Parathyroid adenoma (tissue), 2 donors: ENCODE measurements at regions not wholly inside any gene's neighbourhood (a gene's known extent, or its start where the extent isn't known, plus 50 kb on each side); places are given as distances from the start of the nearest gene placed in this dataset.
A peak's percentile ranks its signal among the peaks of the same experiment; 100 is the strongest.

Experiments used
- H2AFZ ChIP-seq: fragments of 300-600 bp; sonication (generic); one replicate; pipeline ENCODE4 v1.7.0; 2017; ENCODE audit warnings: antibody characterized with exemption, mild to moderate bottlenecking
- H3K27ac ChIP-seq: fragments of 300-600 bp; sonication (generic); one replicate; pipeline ENCODE4 v1.7.0; 2017
- H3K27me3 ChIP-seq: fragments of 300-600 bp; sonication (generic); one replicate; pipeline ENCODE4 v1.7.0; 2017; ENCODE audit warnings: low read length; ENCODE audit not compliant: control insufficient read depth, insufficient read depth
- H3K36me3 ChIP-seq: fragments of 300-600 bp; sonication (generic); one replicate; pipeline ENCODE4 v1.7.0; 2017; ENCODE audit warnings: low read length; ENCODE audit not compliant: control insufficient read depth, insufficient read depth
- H3K4me1 ChIP-seq: fragments of 300-600 bp; sonication (generic); one replicate; pipeline ENCODE4 v1.7.0; 2017; ENCODE audit warnings: control low read depth
- H3K4me2 ChIP-seq: fragments of 300-600 bp; sonication (generic); one replicate; pipeline ENCODE4 v1.7.0; 2017; ENCODE audit warnings: low read length
- H3K4me3 ChIP-seq: fragments of 300-600 bp; sonication (generic); one replicate; pipeline ENCODE4 v1.7.0; 2017; ENCODE audit warnings: low read depth, low read length
- H3K79me2 ChIP-seq: fragments of 300-600 bp; sonication (generic); one replicate; pipeline ENCODE4 v1.7.0; 2017; ENCODE audit warnings: control low read depth
- H3K9ac ChIP-seq: fragments of 300-600 bp; sonication (generic); one replicate; pipeline ENCODE4 v1.7.0; 2017; ENCODE audit warnings: mild to moderate bottlenecking
- H3K9me3 ChIP-seq: fragments of 300-600 bp; sonication (generic); one replicate; pipeline ENCODE4 v1.7.0; 2017; ENCODE audit warnings: low read length; ENCODE audit not compliant: control insufficient read depth
- TF ChIP-seq, protein P1 (sequence below): fragments of 300-600 bp; sonication (generic); IDR thresholded peaks from one replicate; pipeline ENCODE4 v1.7.0; 2017; ENCODE audit warnings: antibody characterized with exemption, mild to moderate bottlenecking
- donor health status: primary hyperparathyroidism.

DNA sequence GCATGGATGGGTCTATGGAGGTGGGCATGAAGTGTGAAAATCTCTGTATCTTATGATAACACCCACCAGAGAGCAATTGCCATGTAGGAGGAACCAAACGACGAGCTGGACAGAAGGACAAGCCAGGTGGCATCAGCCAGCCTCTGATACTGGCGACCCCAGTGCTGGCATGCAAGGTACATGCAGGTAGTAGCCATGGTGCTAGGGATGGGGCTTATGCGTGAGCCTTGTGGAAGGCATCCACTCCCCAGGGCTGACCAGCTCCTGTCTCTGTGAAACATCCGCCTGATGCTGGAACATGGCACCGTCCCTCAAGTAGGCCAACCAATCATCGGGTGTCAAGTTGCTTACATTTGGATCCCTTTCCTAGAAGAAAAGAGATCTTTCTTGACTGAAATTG lies 412.9 kb downstream of the GADD45G start:
- Histone ChIP-seq H3K36me3 (no peaks in the 10 kb centered on the region), H3K9me3 (no peaks in the 10 kb centered on the region), H3K4me3 (no peak overlapping the region), H3K79me2 (no peaks in the 10 kb centered on the region), H3K27me3 (no peaks in the 10 kb centered on the region), H3K9ac (no peak overlapping the region), H3K4me1 (peaks cover 10% of the 10 kb centered on the region), H3K4me2 (no peak overlapping the region), H2AFZ (no peak overlapping the region), H3K27ac (no peak overlapping the region)
- TF ChIP-seq, protein P1, sequence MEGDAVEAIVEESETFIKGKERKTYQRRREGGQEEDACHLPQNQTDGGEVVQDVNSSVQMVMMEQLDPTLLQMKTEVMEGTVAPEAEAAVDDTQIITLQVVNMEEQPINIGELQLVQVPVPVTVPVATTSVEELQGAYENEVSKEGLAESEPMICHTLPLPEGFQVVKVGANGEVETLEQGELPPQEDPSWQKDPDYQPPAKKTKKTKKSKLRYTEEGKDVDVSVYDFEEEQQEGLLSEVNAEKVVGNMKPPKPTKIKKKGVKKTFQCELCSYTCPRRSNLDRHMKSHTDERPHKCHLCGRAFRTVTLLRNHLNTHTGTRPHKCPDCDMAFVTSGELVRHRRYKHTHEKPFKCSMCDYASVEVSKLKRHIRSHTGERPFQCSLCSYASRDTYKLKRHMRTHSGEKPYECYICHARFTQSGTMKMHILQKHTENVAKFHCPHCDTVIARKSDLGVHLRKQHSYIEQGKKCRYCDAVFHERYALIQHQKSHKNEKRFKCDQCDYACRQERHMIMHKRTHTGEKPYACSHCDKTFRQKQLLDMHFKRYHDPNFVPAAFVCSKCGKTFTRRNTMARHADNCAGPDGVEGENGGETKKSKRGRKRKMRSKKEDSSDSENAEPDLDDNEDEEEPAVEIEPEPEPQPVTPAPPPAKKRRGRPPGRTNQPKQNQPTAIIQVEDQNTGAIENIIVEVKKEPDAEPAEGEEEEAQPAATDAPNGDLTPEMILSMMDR = no peak

DNA sequence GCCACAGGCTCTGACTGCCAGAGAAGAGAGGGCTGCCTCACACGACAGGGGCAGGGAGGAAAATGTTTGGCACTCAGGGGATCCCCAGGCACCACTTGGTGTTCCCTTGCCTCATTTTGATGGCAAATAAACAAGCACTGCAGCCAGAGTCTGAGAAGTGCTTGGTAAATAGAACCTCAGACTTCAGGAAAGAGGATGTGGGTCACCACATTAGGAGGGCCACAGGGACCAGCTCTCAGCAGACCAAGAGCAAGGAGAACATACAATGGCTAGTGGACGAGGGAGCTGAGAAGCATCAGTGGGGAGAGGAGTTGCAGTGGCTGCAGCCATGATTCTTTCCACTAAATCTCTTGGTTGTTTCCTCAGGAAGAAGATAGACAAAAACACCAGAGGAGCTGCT lies 413.9 kb downstream of the GADD45G start:
- no peaks in the 10 kb centered on the region for H3K79me2 ChIP-seq
- H3K9me3 ChIP-seq = no peaks in the 10 kb centered on the region
- TF ChIP-seq, protein P1 = no peak
- H3K9ac ChIP-seq = no peak overlapping the region
- no peak overlapping the region for H3K27ac ChIP-seq
- no peaks in the 10 kb centered on the region for H3K36me3 ChIP-seq
- H3K27me3 ChIP-seq = no peaks in the 10 kb centered on the region
- peaks cover 10% of the 10 kb centered on the region for H3K4me1 ChIP-seq
- no peak overlapping the region for H2AFZ ChIP-seq
- no peak overlapping the region for H3K4me3 ChIP-seq
- H3K4me2 ChIP-seq = no peak overlapping the region

DNA sequence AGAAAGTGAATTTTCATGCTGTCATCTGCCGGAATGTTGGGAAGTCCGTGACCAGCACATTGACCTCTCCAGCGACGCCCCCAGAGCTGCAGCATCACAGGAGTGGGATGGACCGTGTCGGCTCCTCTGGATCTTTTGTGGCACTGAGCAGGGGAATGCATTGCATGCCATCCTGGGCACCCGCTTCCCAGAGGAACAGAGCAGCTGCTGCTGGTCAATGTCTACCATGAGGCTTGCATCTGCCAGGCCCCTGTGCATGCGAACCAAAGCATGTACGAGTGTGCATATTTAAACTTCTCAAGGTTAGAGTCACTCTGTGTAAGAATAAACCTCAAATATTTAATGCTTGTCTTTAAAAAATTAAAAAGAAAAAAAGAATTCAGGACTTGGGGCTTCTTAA lies 414.8 kb downstream of the GADD45G start:
- Histone ChIP-seq H3K9me3 (no peaks in the 10 kb centered on the region), H3K9ac (no peak overlapping the region), H3K27ac (no peak overlapping the region), H3K36me3 (no peaks in the 10 kb centered on the region), H3K79me2 (no peaks in the 10 kb centered on the region), H3K4me1 (peaks cover 10% of the 10 kb centered on the region), H3K4me2 (no peak overlapping the region), H3K27me3 (no peaks in the 10 kb centered on the region), H2AFZ (no peak overlapping the region), H3K4me3 (no peak overlapping the region)
- TF ChIP-seq, protein P1 = no peak

DNA sequence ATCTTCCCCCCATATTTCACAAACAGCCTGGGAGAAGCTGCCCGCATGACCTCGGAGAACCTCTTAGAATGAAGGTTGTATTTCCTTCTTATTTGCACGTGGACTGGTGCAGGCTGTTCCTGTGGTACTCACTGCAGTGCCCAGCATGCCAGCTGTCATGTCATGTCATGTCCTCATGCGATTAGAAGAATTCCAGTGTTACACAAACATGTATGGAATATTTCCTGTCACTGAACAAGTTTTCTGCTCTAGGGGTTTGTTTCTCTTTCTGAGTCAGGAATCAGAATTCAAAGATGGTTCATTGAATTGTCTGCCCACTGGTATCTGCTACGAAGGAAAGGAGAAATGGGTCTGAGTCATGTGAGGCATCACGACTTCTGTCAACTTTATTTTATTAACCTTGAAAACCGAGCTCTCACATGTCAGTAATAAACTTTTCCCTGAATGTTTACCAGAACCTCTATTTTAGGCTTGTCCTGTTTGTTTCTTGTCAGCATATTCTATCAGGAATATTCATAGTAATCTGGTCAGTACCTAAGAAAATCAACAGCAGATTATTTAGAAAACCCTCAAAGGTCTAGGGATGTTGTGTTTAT lies 415.6 kb downstream of the GADD45G start:
- H3K27ac ChIP-seq = peak overlapping the region; percentile 56
- TF ChIP-seq, protein P1 = no peak
- no peaks in the 10 kb centered on the region for H3K27me3 ChIP-seq
- H3K9ac ChIP-seq = no peak overlapping the region
- H2AFZ ChIP-seq = no peak overlapping the region
- H3K36me3 ChIP-seq = no peaks in the 10 kb centered on the region
- H3K4me3 ChIP-seq = no peak overlapping the region
- peaks cover 10% of the 10 kb centered on the region for H3K4me1 ChIP-seq
- H3K4me2 ChIP-seq = peak overlapping the region; percentile 1
- H3K9me3 ChIP-seq = no peaks in the 10 kb centered on the region
- no peaks in the 10 kb centered on the region for H3K79me2 ChIP-seq

DNA sequence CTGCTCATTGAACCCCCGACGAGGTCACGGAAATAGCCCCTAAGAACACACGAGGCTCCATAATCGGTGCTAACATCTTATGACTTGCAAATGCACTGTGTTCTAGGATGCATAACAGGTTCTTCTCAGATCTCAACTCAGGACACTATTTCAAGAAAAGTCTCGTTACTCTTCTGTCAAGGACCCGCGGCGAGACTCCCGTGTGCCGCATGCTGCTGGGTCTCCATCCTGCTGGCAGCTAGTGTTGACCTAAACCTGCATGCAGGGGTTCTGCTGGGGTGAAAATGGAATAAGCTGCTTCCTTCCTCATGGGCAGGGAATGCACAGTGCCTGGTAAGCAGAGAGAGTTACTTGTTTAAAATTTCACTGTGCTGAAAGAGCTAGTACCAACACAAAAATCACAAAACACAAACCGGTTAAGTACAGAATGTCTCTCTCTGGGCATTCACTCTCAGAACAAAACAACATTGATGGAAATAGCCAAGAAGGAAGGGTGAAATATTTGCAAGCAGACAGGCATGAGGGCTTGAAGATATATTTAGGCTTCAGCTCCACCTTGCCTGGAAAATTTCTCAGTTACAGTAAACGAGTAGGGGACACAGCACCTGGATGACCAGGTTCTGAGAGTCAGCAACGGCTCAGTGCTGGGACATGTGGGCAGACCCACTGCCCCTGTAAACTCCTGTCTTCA lies 416.5 kb downstream of the GADD45G start:
- H3K4me2 ChIP-seq = no peak overlapping the region

More for the DNA sequence above, 416.5 kb downstream of the GADD45G start:
- no peaks in the 10 kb centered on the region for H3K79me2 ChIP-seq
- no peaks in the 10 kb centered on the region for H3K9me3 ChIP-seq
- TF ChIP-seq, protein P1 = no peak
- no peak overlapping the region for H3K9ac ChIP-seq
- peak overlapping the region; percentile 56 for H3K27ac ChIP-seq
- H3K4me3 ChIP-seq = no peak overlapping the region
- no peaks in the 10 kb centered on the region for H3K27me3 ChIP-seq
- no peak overlapping the region for H2AFZ ChIP-seq
- no peaks in the 10 kb centered on the region for H3K36me3 ChIP-seq
- H3K4me1 ChIP-seq = peaks cover 14% of the 10 kb centered on the region
